Loucy (cell line): ENCODE measurements at regions not wholly inside any gene's neighbourhood (a gene's known extent, or its start where the extent isn't known, plus 50 kb on each side); places are given as distances from the start of the nearest gene placed in this dataset.

ENCODE experiments used
- H2AFZ ChIP-seq: fragments of 200-600 bp; sonication (generic); 2 replicates; pipeline ENCODE4 v1.6.0; 2016; ENCODE audit warnings: antibody characterized with exemption, mild to moderate bottlenecking, low read length, moderate library complexity
- H3F3A ChIP-seq: fragments of 200-600 bp; 2 replicates; pipeline ENCODE4 v1.6.0; 2016; ENCODE audit warnings: antibody characterized with exemption, low read depth, mild to moderate bottlenecking
- H3K27me3 ChIP-seq: fragments of 200-600 bp; sonication (generic); 2 replicates; pipeline ENCODE4 v1.6.1; 2014; ENCODE audit warnings: low read length, mild to moderate bottlenecking; ENCODE audit not compliant: insufficient read depth, poor library complexity, severe bottlenecking
- H3K36me3 ChIP-seq: fragments of 200-600 bp; sonication (generic); 2 replicates; pipeline ENCODE4 v1.6.1; 2016; ENCODE audit warnings: low read length; ENCODE audit not compliant: insufficient read depth
- H3K4me1 ChIP-seq: fragments of 200-600 bp; sonication (generic); 2 replicates; pipeline ENCODE4 v1.5.1; 2014; ENCODE audit warnings: low read length, mild to moderate bottlenecking; ENCODE audit not compliant: insufficient read depth, poor library complexity, severe bottlenecking
- H3K4me2 ChIP-seq: fragments of 200-600 bp; sonication (generic); 2 replicates; pipeline ENCODE4 v1.6.0; 2014; ENCODE audit warnings: antibody characterized with exemption, low read length, low read depth, mild to moderate bottlenecking; ENCODE audit not compliant: poor library complexity, severe bottlenecking
- H3K4me3 ChIP-seq: fragments of 200-600 bp; sonication (generic); 2 replicates; pipeline ENCODE4 v1.5.1; 2014; ENCODE audit warnings: low read length, mild to moderate bottlenecking, mixed read lengths; ENCODE audit not compliant: poor library complexity, severe bottlenecking
- H3K79me2 ChIP-seq: fragments of 200-600 bp; sonication (generic); 2 replicates; pipeline ENCODE4 v1.6.1; 2014; ENCODE audit warnings: low read length; ENCODE audit not compliant: insufficient read depth
- H3K9ac ChIP-seq: fragments of 200-600 bp; sonication (generic); 2 replicates; pipeline ENCODE4 v1.6.0; 2014; ENCODE audit warnings: mild to moderate bottlenecking, low read depth, low read length, moderate library complexity; ENCODE audit not compliant: poor library complexity, severe bottlenecking
- H3K9me2 ChIP-seq: fragments of 200-600 bp; sonication (generic); replicated peaks from 2 replicates; pipeline ENCODE4 v1.6.1; 2016; ENCODE audit warnings: low read depth, low read length, mixed read lengths
- H3K9me3 ChIP-seq: fragments of 200-600 bp; sonication (generic); 2 replicates; pipeline ENCODE4 v1.6.1; 2014; ENCODE audit warnings: mild to moderate bottlenecking, antibody characterized with exemption, low read length, low read depth; ENCODE audit not compliant: insufficient read depth
- H4K20me1 ChIP-seq: fragments of 200-600 bp; sonication (generic); 2 replicates; pipeline ENCODE4 v1.6.0; 2014; ENCODE audit warnings: antibody characterized with exemption, low read length, mild to moderate bottlenecking; ENCODE audit not compliant: insufficient read depth, poor library complexity, severe bottlenecking
- EZH2phosphoT487 ChIP-seq: fragments of 200-600 bp; IDR thresholded peaks from 2 replicates; pipeline ENCODE4 v1.6.1; 2018; ENCODE audit warnings: antibody characterized with exemption, mild to moderate bottlenecking, moderate library complexity, borderline replicate concordance
- TF ChIP-seq, protein P1 (sequence below): fragments of 200-600 bp; sonication (generic); conservative IDR thresholded peaks from 2 replicates; pipeline ENCODE4 v1.5.1; 2014; ENCODE audit warnings: mild to moderate bottlenecking, antibody characterized with exemption, low read length

- Histone ChIP-seq H3K9me2 (no peaks in the 10 kb centered on the region), H3K79me2 (no peaks in the 10 kb centered on the region), H3K9me3 (no peaks in the 10 kb centered on the region), H4K20me1 (no peaks in the 10 kb centered on the region), H3K4me3 (no peak overlapping the region), H2AFZ (no peak overlapping the region), H3F3A (peaks cover 5% of the 10 kb centered on the region; the same call in 1 of the 2 replicates), H3K9ac (no peak overlapping the region), H3K36me3 (no peaks in the 10 kb centered on the region), H3K27me3 (no peaks in the 10 kb centered on the region), H3K4me1 (peaks cover 73% of the 10 kb centered on the region), H3K4me2 (no peak overlapping the region)
- TF ChIP-seq, protein P1, sequence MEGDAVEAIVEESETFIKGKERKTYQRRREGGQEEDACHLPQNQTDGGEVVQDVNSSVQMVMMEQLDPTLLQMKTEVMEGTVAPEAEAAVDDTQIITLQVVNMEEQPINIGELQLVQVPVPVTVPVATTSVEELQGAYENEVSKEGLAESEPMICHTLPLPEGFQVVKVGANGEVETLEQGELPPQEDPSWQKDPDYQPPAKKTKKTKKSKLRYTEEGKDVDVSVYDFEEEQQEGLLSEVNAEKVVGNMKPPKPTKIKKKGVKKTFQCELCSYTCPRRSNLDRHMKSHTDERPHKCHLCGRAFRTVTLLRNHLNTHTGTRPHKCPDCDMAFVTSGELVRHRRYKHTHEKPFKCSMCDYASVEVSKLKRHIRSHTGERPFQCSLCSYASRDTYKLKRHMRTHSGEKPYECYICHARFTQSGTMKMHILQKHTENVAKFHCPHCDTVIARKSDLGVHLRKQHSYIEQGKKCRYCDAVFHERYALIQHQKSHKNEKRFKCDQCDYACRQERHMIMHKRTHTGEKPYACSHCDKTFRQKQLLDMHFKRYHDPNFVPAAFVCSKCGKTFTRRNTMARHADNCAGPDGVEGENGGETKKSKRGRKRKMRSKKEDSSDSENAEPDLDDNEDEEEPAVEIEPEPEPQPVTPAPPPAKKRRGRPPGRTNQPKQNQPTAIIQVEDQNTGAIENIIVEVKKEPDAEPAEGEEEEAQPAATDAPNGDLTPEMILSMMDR = no peak
- no peak for TF ChIP-seq EZH2phosphoT487
Measured at GRCh38 chr18:23311351-23312121, 141.6 kb upstream of the RIOK3 start.

- Histone ChIP-seq H3K27me3 (no peaks in the 10 kb centered on the region), H3K79me2 (no peaks in the 10 kb centered on the region), H3K9me3 (no peaks in the 10 kb centered on the region), H4K20me1 (no peaks in the 10 kb centered on the region), H2AFZ (no peak overlapping the region), H3K9ac (no peak overlapping the region), H3K36me3 (no peaks in the 10 kb centered on the region), H3K9me2 (no peaks in the 10 kb centered on the region), H3K4me1 (peaks cover 70% of the 10 kb centered on the region), H3K4me3 (no peak overlapping the region), H3K4me2 (no peak overlapping the region), H3F3A (no peaks in the 10 kb centered on the region)
- TF ChIP-seq, protein P1 = no peak
- TF ChIP-seq EZH2phosphoT487 = no peak
Measured at GRCh38 chr18:23313379-23313778, 139.7 kb upstream of the RIOK3 start.

- Histone ChIP-seq H3K9me2 (no peaks in the 10 kb centered on the region), H3K79me2 (no peaks in the 10 kb centered on the region), H3K36me3 (no peaks in the 10 kb centered on the region), H3K4me1 (peaks cover 61% of the 10 kb centered on the region), H4K20me1 (no peaks in the 10 kb centered on the region), H2AFZ (no peak overlapping the region), H3K9ac (no peak overlapping the region), H3K4me2 (no peak overlapping the region), H3K4me3 (no peak overlapping the region), H3F3A (no peaks in the 10 kb centered on the region), H3K9me3 (no peaks in the 10 kb centered on the region), H3K27me3 (no peaks in the 10 kb centered on the region)
- TF ChIP-seq, protein P1 = no peak
- TF ChIP-seq EZH2phosphoT487 = no peak
Measured at GRCh38 chr18:23314672-23315071, 138.4 kb upstream of the RIOK3 start.
